Epithelial cell of proximal tubule (primary cell): ENCODE measurements at regions not wholly inside any gene's neighbourhood (a gene's known extent, or its start where the extent isn't known, plus 50 kb on each side); places are given as distances from the start of the nearest gene placed in this dataset.
"Not testable (repeated sequence)": the region's sequence is repeated elsewhere in the genome, so short reads cannot be mapped to it uniquely, and the experiment has no call there.

Source experiments
- DNase-seq: peaks from one replicate; pipeline ENCODE4 v3.0.0-alpha.2; 2011; ENCODE audit warnings: low read depth
- H3K4me3 ChIP-seq: 2 replicates; pipeline ENCODE4 v1.5.1; 2011; ENCODE audit warnings: low read depth, mild to moderate bottlenecking, low read length

DNA sequence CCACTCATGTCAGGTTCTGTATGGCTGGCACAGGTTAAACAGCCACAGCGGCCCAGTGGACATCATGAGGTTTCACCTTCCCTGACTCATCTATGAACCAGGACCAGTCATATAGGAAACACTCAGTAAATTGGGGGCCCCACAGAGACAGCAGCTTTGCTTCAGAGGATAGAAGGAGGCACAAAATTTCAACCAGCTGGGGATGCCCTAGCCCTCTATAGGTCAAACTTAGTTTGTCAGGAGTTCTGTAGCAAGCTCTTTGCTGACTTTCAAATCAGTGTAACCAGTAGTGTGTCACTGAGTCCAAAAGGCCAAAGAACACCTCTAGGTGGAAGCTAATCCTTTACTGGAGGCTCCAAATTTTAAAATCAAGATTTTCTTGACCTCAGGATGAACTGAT lies 4157.8 kb upstream of the TPTE start:
- H3K4me3 ChIP-seq, DNase-seq: not testable (repeated sequence)

GRCh38 chr21:6368824-6369223 lies 4152.6 kb upstream of the TPTE start:
- DNase-seq, H3K4me3 ChIP-seq: not testable (repeated sequence)

DNA sequence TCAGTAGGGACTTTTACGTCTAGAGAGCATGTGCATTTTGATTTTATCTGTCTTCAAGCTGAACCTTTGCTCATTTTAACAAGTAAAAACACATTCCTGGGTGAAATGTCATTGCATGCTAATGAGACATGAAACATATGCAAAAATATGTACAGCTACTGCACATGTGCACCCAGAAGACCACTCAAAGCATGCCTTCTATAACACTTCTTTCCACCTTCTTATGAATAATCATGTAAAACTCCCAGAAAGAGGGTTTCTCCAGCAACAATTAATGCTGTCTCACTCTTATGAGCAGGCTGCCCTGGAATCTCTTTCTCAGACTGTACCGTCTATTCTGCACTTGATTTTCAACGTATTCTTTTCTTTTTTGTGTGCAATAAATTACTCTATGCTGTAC lies 4148.1 kb upstream of the TPTE start:
- DNase-seq, result not testable (repeated sequence)
- peak overlapping the region; percentile 14 for H3K4me3 ChIP-seq

DNA sequence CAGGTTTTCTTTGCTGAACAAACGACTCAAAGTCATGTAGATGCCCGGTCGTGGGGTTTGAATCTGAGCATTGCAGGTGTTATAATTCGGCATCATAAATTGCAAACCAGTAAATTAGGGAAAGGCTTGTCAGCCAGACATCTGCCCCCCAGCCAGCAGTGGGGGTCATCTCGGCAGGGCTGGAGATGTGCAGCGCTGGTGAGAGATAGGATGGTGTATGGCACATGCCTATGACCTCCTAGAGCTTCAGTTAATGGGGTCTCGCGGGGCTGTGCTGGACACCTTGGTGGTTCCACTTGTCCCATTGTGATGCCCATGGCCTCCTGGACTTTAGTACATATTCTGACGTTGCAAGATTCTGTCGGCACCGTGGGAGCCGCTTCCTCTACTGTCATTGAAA lies 4147.2 kb upstream of the TPTE start:
- not testable (repeated sequence) for DNase-seq, H3K4me3 ChIP-seq

- H3K4me3 ChIP-seq, DNase-seq: not testable (repeated sequence)
Measured at GRCh38 chr21:6374926-6375325, 4146.5 kb upstream of the TPTE start.

- not testable (repeated sequence) for DNase-seq, H3K4me3 ChIP-seq
Measured at GRCh38 chr21:6375776-6376175, 4145.6 kb upstream of the TPTE start.

GRCh38 chr21:6376321-6377070 lies 4144.9 kb upstream of the TPTE start:
- not testable (repeated sequence) for DNase-seq, H3K4me3 ChIP-seq
